ENCODE measurements at regions not wholly inside any gene's neighbourhood (a gene's known extent, or its start where the extent isn't known, plus 50 kb on each side); places are given as distances from the start of the nearest gene placed in this dataset.

GRCh38 chr4:63894161-63894560, 515.1 kb downstream of the TECRL start:
- TF ChIP-seq CTCF (conservative IDR thresholded peaks at IDR 0.05 in 1 of 2, IDR thresholded peaks at IDR 0.05 in 1 of 2; ENCODE audit: extremely low read depth in 1 of 2, insufficient read depth in 1 of 2, low read depth in 1 of 2, low read length in 2 of 2) (no peak), EZH2 (IDR thresholded peaks at IDR 0.05; ENCODE audit: borderline replicate concordance, low read length) (no peak)
